SK-N-SH (cell line): ENCODE measurements at regions not wholly inside any gene's neighbourhood (a gene's known extent, or its start where the extent isn't known, plus 50 kb on each side); places are given as distances from the start of the nearest gene placed in this dataset.

Experiments used
- CTCF ChIA-PET: fragments of 300-600, 350-600 bp; formaldehyde crosslinking; extraction: SDS; loops from one replicate; lab custom pipeline; 2021; lab: Yijun Ruan, JAX
- POLR2A ChIA-PET: fragments of 350-600 bp; sonication (Branson Sonifier 250); formaldehyde crosslinking; extraction: SDS; loops from one replicate; lab custom pipeline; 2020; ENCODE audit warnings: antibody characterized with exemption, inconsistent platforms; lab: Yijun Ruan, JAX
- DNase-seq: peaks from one replicate; pipeline ENCODE4 v3.0.0; 2012
- H2AFZ ChIP-seq: fragments of 200-600 bp; sonication (generic); 2 replicates; pipeline ENCODE4 v1.8.1; 2016; ENCODE audit warnings: antibody characterized with exemption, mild to moderate bottlenecking, low read depth
- H3F3A ChIP-seq: fragments of 200-600 bp; sonication (generic); replicated peaks from 2 replicates; pipeline ENCODE3; 2016; ENCODE audit warnings: antibody characterized with exemption, mild to moderate bottlenecking; ENCODE audit not compliant: insufficient read depth
- H3K27ac ChIP-seq, 2 experiments: fragments of 200-500 bp in 1 of 2; fragments of 200-600 bp in 1 of 2; sonication (Bioruptor generic) in 1 of 2; sonication (generic), shearing (Covaris generic) in 1 of 2; 2 replicates each; pipeline versions ENCODE4 v1.5.1 to v1.6.1; 2014 to 2016; ENCODE audit warnings: low read depth in 2 of 2, inconsistent platforms in 1 of 2, low read length in 1 of 2, mild to moderate bottlenecking in 1 of 2, mixed read lengths in 1 of 2
- H3K27me3 ChIP-seq: fragments of 200-600 bp; sonication (generic), shearing (Covaris generic); 2 replicates; pipeline ENCODE4 v1.6.1; 2016; ENCODE audit warnings: mixed run types; ENCODE audit not compliant: insufficient read depth
- H3K36me3 ChIP-seq, 2 experiments: fragments of 200-500 bp in 1 of 2; fragments of 200-600 bp in 1 of 2; sonication (Bioruptor generic) in 1 of 2; sonication (generic) in 1 of 2; replicated peaks in 1 of 2; 2 replicates each; pipeline versions ENCODE3 to v1.5.1; 2014 to 2016; ENCODE audit warnings: low read length in 1 of 2, mild to moderate bottlenecking in 1 of 2; ENCODE audit not compliant: insufficient read depth in 2 of 2, control insufficient read depth in 1 of 2
- H3K4me1 ChIP-seq, 2 experiments: fragments of 200-500 bp in 1 of 2; fragments of 200-600 bp in 1 of 2; sonication (Bioruptor generic) in 1 of 2; sonication (generic), shearing (Covaris generic) in 1 of 2; 2 replicates each; pipeline versions ENCODE4 v1.5.1 to v1.6.1; 2014 to 2016; ENCODE audit warnings: low read depth in 1 of 2, low read length in 1 of 2, mixed run types in 1 of 2; ENCODE audit not compliant: insufficient read depth in 2 of 2, control insufficient read depth in 1 of 2
- H3K4me2 ChIP-seq: fragments of 200-600 bp; sonication (generic), shearing (Covaris generic); 2 replicates; pipeline ENCODE4 v1.6.1; 2017; ENCODE audit warnings: mixed run types
- H3K4me3 ChIP-seq, 2 experiments: fragments of 200-500 bp in 1 of 2; fragments of 200-600 bp in 1 of 2; sonication (Bioruptor generic) in 1 of 2; sonication (generic), shearing (Covaris generic) in 1 of 2; 2 replicates each; pipeline versions ENCODE4 v1.5.1 to v1.8.1; 2014 to 2016; ENCODE audit warnings: low read depth in 2 of 2, inconsistent platforms in 1 of 2, low read length in 1 of 2, mild to moderate bottlenecking in 1 of 2, mixed read lengths in 1 of 2, moderate library complexity in 1 of 2
- H3K79me2 ChIP-seq: fragments of 200-600 bp; sonication (generic); 2 replicates; pipeline ENCODE4 v1.8.1; 2017; ENCODE audit warnings: mild to moderate bottlenecking; ENCODE audit not compliant: insufficient read depth
- H3K9ac ChIP-seq: fragments of 200-600 bp; sonication (generic); 2 replicates; pipeline ENCODE4 v1.6.1; 2017; ENCODE audit warnings: mixed run types
- H3K9me2 ChIP-seq: fragments of 200-600 bp; sonication (generic); 2 replicates; pipeline ENCODE4 v1.6.1; 2017; ENCODE audit warnings: mixed run types
- H3K9me3 ChIP-seq: fragments of 200-600 bp; sonication (generic); 2 replicates; pipeline ENCODE4 v1.6.1; 2017; ENCODE audit warnings: mixed run types, mild to moderate bottlenecking, moderate library complexity
- H4K20me1 ChIP-seq: fragments of 200-600 bp; sonication (generic); 2 replicates; pipeline ENCODE4 v1.6.1; 2017; ENCODE audit warnings: mild to moderate bottlenecking, mixed run types; ENCODE audit not compliant: insufficient read depth
- FOSL2 ChIP-seq: IDR thresholded peaks from 2 replicates; pipeline ENCODE4 v1.4.0; 2012; ENCODE audit warnings: low read depth, mild to moderate bottlenecking, moderate library complexity, borderline replicate concordance
- FOXJ3 ChIP-seq: sonication (generic); formaldehyde crosslinking; IDR thresholded peaks from 2 replicates; pipeline ENCODE4 v1.5.1; 2020; ENCODE audit warnings: mild to moderate bottlenecking, missing genetic modification reagents
- JUND ChIP-seq: IDR thresholded peaks from 2 replicates; pipeline ENCODE4 v1.4.0; 2012
- MXI1 ChIP-seq: IDR thresholded peaks from 2 replicates; pipeline ENCODE4 v1.6.1; 2012; ENCODE audit warnings: mild to moderate bottlenecking, low read depth, low read length, improper control_type of control experiment
- RAD21 ChIP-seq: IDR thresholded peaks from 2 replicates; pipeline ENCODE4 v1.6.1; 2012; ENCODE audit warnings: mild to moderate bottlenecking, low read length
- RCOR1 ChIP-seq: fragments of 150-350 bp; IDR thresholded peaks from 2 replicates; pipeline ENCODE4 v1.6.1; 2017; ENCODE audit warnings: antibody characterized with exemption, low read length
- RXRA ChIP-seq: IDR thresholded peaks from 2 replicates; pipeline ENCODE4 v1.4.0; 2012; ENCODE audit warnings: low read depth, mild to moderate bottlenecking, borderline replicate concordance
- TEAD4 ChIP-seq: IDR thresholded peaks from 2 replicates; pipeline ENCODE4 v1.4.0; 2012; ENCODE audit warnings: mild to moderate bottlenecking, borderline replicate concordance; ENCODE audit not compliant: insufficient read depth
- WGBS: methylation state at CpG from one replicate; pipeline ENCODE4 v1.1.6; 2017; ENCODE audit warnings: low lambda C conversion rate; 5-methylcytosine and 5-hydroxymethylcytosine counted together
- TF ChIP-seq, protein P1 (sequence below): fragments of 150-350 bp; IDR thresholded peaks from 2 replicates; pipeline ENCODE4 v1.6.1; 2017; ENCODE audit warnings: antibody characterized with exemption, low read length, low read depth, borderline replicate concordance

DNA sequence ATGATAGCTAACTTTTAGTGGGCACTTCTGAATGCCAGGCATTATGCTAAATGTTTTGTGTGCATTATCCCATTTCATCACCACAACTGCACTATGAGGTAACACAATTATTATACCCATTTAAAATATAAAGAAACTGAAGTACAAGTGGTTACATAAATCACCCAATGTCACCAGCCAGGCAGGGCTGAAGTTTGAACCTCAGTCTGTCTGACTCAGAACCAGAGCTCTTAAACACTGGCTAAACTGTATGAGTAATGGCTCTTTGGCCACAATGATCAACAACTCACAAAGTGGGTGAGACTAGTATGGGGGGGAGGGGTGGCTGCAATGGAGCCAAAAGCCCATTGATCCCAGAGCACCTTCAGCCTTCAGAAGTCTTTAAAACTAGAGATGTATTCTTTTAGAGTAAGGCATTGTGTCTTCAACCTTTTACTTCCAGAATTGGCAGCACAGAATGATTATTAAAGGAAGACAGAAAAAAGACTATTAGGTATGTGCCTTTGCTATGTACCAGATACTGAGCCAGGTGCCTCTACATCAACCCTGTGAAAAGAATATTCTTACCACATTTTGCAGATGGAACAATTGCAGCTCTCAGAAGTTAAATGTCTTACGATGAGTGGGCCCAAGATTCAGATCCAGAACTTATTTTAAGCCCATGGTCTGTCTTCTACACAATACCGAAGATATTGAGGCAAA is 166.9 kb downstream of the UACA start (continued):
- TF ChIP-seq RCOR1 = no peak
- peak; percentile 85; the same call in 1 of the 2 replicates for TF ChIP-seq FOSL2
- TF ChIP-seq, protein P1, sequence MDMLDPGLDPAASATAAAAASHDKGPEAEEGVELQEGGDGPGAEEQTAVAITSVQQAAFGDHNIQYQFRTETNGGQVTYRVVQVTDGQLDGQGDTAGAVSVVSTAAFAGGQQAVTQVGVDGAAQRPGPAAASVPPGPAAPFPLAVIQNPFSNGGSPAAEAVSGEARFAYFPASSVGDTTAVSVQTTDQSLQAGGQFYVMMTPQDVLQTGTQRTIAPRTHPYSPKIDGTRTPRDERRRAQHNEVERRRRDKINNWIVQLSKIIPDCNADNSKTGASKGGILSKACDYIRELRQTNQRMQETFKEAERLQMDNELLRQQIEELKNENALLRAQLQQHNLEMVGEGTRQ = no peak
- no peak for TF ChIP-seq MXI1
- peak; percentile 71 for TF ChIP-seq JUND
- no peak for TF ChIP-seq TEAD4
- TF ChIP-seq RAD21 = no peak

DNA sequence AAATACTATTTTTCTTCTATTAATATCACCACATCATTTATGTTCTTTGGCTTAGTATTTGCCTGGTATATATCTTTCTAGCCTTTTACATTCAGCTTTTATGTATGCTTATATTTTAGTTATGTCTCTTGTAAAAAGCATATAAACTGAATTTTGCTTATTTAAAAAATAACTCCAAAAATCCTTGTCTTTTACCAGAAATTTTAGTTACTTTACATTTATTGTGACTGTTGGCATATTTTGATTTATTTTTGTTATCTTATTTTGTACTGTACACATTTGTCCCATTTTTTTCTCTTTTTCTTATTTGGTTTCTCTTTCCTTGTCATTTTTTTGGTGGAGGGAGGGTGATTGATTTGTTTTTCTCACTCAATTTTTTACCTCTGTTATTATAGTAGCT is 169.6 kb downstream of the UACA start:
- Histone ChIP-seq H3K4me2 (no peak overlapping the region), H2AFZ (no peak overlapping the region)
- no peak for TF ChIP-seq FOXJ3 (CRISPR knock-in tag)
- no peak for TF ChIP-seq TEAD4
- TF ChIP-seq, protein P1 = no peak
- TF ChIP-seq, all 33 proteins: peak for 0

DNA sequence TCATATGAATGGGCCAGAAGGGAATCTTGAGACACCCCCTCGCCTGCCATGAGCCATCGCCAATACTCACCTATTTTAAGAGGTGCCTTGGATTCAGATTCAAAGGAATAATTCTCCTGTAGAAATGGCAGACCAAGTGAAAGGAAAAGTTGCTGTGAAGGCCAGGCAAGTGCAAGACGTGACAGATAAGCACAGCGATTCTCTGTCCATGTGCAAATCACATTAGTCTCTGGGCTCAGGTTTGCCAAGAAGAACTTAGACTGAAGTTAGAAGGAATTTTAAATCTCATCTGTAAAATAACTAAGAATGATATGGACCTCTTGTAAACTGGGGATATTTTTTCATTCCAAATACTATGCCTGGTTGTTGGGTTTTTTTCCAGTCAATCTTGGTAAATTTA is 173.6 kb downstream of the UACA start:
- DNase-seq = no peak
- H3F3A ChIP-seq = no peaks in the 10 kb centered on the region
- H3K36me3 ChIP-seq = no peaks in the 10 kb centered on the region
- peaks cover 15% of the 10 kb centered on the region; the same call in 1 of the 2 replicates for H3K9me3 ChIP-seq
- H3K4me2 ChIP-seq = no peak overlapping the region
- WGBS = 59% methylated on average over 4 of the region's 4 CpGs
- ChIA-PET POLR2A (no interaction called here), CTCF (no interaction called here)
- H3K27me3 ChIP-seq = no peaks in the 10 kb centered on the region
- H3K4me3 ChIP-seq = no peak overlapping the region
- no peaks in the 10 kb centered on the region; a peak in 1 of 4 replicates for H3K4me1 ChIP-seq
- TF ChIP-seq JUND (no peak), RXRA (no peak)
- H3K79me2 ChIP-seq = no peaks in the 10 kb centered on the region
- no peaks in the 10 kb centered on the region for H3K9me2 ChIP-seq
- H3K9ac ChIP-seq = no peak overlapping the region
- H3K27ac ChIP-seq = no peak overlapping the region
- H4K20me1 ChIP-seq = no peaks in the 10 kb centered on the region
- no peak overlapping the region for H2AFZ ChIP-seq

More for the DNA sequence above, 169.6 kb downstream of the UACA start:
- Histone ChIP-seq H4K20me1 (no peaks in the 10 kb centered on the region), H3K36me3 (no peaks in the 10 kb centered on the region), H3K4me1 (no peaks in the 10 kb centered on the region; a peak in 1 of 4 replicates), H3F3A (no peaks in the 10 kb centered on the region), H3K9me3 (peaks cover 15% of the 10 kb centered on the region; the same call in 1 of the 2 replicates), H3K9ac (no peak overlapping the region), H3K27me3 (no peaks in the 10 kb centered on the region), H3K4me3 (no peak overlapping the region), H3K79me2 (no peaks in the 10 kb centered on the region), H3K27ac (no peak overlapping the region), H3K9me2 (no peaks in the 10 kb centered on the region)
- ChIA-PET CTCF (no interaction called here), POLR2A (no interaction called here)
- DNase-seq = no peak
